Stimulated activated CD8-positive, alpha-beta memory T cell treated with anti-CD3 and anti-CD28 coated beads, Interleukin-7, amount 100 ng/mL, for 4 hours (primary cell): ENCODE measurements at regions not wholly inside any gene's neighbourhood (a gene's known extent, or its start where the extent isn't known, plus 50 kb on each side); places are given as distances from the start of the nearest gene placed in this dataset.

ENCODE experiments used
- DNase-seq, 2 donors: peaks; one replicate each; pipeline ENCODE4 v3.0.0-alpha.2; 2020; ENCODE audit warnings: low read depth in 2 of 2

- DNase-seq, result no peak
Observed at GRCh38 chr14:38901791-38902190, 201.2 kb downstream of the SEC23A start.

DNA sequence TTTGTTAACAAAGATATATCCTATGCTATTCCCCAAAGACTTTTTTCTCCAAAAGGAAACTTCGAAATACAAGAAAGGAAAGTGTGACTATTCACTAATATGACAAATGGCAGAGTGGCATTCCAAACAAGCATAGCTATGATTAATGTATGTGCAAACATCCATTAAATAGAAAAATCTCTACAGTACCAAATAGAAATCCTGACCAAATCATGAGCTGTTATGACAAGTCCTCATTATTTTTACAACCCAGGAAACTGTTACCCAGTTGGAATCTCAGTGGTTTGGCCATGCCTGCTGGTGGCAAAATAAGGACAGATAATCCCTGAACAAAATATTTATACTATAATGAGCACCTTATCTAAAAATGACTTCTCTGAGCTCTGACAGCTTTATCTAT is 202.1 kb downstream of the SEC23A start:
- DNase-seq, result no peak

- DNase-seq, result no peak
Observed at GRCh38 chr14:38887696-38888095, 215.3 kb downstream of the SEC23A start.

DNA sequence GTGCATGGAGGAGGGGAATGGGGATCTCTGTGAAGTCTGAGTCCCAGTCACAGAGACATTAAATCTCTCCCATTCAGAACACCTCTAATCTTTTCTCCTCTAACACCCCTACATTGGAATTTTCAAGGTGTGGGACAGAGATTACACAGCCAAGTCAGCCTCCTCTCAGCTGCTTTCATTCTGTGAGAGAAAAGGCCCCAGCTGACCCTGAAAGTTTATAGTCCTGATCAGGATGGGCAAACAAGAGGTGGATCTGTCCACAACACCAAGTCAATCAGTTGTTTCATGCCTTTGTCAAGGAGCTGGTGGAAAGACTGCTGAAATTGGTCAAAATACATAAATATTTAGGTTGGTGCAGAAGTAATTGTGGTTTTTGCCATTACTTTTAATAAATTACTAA is 218.9 kb downstream of the SEC23A start:
- no peak for DNase-seq

- no peak for DNase-seq
Observed at GRCh38 chr14:38883127-38883526, 219.9 kb downstream of the SEC23A start.

- DNase-seq, result no peak
Observed at GRCh38 chr14:38882533-38882932, 220.5 kb downstream of the SEC23A start.

DNA sequence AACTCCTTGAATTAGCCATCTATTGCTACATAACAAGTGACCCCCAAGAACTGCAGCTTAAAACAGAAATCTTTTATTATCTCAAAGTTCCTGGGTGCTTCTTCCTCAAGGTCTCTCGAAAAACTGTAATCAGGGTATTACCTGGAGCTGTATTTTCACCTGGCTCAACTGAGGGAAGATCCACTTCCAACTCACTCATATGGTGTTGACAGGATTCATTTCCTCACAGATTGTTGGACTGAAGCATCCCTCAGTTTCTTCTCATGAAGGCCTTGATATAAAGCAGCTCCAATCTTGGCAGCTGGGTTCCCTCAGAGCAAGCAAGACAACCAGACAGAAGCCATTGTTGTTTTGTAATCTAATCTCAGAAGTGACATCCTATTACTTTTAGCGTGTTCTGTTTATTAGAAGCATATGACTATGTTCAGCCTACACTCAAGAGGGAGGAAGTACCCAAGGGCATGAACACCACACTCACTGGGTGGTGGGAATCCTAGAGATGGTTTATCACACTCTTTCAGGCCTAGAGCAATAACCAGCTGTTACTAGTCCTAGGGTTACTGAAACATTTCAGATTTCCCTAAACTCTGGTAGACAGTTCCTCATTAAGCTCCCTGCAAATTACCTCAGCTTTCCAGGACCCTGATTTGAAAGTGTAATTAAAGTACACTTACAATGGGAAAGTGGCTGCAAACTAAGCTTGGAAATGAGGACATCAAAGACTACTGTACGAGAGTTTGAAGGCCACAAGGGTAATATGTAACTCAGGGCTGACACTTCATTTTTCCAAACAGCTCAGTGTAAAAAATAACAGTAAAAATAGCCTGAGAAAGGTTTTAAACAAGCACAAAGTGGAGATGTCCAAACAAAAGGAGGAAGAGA is 222.2 kb downstream of the SEC23A start:
- no peak for DNase-seq

DNA sequence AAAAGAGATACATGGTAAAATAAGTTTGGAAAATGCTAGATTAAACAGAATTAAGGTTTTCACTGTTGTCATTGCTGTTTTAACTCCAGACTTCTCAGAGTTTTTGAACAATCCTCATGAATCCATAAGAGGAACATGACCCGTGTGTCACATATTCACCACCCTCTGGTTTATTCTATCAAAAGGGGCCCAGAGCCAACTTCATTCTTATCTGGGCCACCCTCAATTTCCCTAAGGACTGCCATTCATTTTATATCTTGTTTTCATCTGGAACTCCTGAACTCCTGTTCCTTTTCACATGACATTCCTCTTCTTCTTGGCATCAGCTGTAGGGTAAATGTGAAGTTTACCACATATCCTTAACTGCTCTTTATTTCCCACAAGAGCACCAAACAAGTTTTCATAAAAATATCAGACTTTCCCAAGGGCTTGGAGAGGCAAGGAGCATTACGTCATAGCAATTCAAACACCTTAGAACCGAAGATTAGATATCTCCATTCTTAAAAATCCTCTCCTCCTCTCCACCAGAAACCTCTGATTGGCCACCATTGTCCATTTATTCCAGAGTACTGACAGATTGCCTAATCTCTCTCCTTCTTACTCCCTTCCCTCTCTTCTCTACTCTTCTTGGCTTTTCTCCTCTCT is 225.2 kb downstream of the SEC23A start:
- no peak for DNase-seq

DNA sequence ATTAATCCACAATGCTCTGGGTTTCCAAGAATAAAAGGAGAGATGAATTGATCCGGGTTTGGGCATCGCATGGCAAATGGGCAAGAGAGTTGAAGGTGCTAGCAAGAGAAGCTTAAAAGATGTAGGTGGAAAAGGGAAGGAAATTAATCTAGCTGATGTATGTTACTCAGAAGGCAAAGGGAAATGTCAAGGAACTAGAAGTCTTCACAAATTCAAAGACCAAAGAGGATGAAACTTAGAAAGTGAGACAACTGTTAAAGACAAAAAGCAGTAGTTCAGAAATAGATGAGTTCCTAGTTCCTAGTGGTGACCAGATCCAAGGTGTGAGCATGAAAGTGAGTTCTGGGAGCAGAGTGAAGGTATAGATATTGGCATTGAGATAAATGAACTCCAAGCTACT is 228.3 kb downstream of the SEC23A start:
- no peak for DNase-seq

GRCh38 chr14:38873941-38874612 is 229.0 kb downstream of the SEC23A start:
- DNase-seq, result no peak

DNA sequence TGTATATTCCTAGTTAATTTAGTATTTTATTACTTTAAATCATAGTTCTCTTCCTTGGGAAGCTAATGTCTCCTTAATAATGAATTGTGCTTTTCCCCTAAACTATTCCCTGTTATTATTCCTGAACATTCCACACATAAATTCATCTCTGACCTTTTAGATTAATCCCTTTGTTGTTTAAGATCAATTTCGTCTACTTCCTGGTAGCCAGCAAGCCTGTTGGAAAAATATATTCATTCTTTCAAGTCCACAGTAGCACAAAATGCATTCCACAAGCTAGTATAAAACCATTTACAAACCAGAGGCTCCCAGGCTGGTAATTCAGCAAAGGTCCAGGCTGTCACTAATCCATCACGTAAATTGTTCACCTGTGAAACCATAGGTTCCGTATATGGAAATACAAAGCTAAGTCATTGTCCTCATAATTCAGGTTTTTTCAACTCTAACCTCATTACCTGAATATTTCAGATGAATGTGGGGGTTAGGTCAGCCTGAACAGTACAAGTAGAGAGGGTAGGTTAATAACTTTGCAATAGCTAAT is 232.7 kb downstream of the SEC23A start:
- no peak for DNase-seq

GRCh38 chr14:38868399-38869290 is 234.4 kb downstream of the SEC23A start:
- no peak for DNase-seq

- DNase-seq, result peak in 1 of 2 donors; percentile 12
Observed at GRCh38 chr14:38867561-38868150, 235.4 kb downstream of the SEC23A start.

DNA sequence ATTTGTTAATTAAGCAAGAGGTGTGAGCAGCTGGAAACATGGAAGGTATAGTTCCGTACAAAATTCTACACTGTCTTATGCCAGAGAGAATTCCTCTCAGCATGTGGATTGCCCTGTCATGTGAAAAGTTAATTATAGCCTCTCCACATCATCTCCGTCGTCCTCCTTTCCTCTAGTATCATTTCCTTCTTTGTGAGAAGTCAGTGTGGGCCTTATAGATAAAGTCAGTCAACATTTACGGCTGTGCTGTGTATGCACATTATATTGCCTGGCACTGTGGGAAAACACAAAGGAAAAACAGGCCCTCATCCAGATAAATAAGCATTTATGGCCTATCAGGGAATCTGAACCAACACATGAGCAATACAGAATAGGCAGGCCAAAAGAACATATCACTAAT is 236.6 kb downstream of the SEC23A start:
- DNase-seq, result no peak

DNA sequence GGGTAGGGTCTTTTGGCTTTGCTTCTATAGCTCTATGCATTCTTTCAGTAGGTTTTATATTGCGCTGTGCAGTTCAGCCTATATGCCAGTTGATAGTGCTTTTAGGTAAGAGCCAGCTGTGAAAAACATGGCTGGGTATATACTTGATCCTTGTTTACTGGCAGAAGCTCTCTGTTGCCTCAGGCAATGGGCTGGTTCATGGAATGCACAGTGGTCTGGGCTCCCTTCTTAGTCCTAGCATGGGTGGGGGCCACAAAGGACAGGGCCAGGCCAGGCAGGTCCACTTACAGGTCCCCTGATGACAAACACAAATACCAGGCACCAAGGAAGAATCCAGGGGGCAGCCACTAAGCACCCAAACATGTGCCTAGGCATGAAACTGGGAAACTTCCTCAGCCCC is 240.7 kb downstream of the SEC23A start:
- no peak for DNase-seq

DNA sequence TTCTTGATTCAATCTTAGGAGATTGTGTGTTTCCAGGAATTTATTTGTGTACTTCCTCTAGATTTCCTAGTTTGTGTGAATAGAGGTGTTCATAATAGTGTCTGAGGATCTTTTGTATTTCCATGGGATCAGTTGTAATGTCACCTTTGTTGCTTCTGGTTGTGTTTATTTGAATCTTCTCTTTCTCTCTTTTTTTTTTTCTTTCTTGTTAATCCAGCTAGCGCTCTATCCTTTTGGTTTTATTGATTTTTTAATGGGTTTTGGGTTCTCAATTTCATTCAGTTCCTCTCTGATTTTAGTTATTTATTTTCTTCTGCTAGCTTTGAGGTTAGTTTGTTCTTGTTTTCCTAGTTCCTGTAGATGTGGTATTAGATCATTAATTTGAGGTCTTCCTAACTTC is 242.5 kb downstream of the SEC23A start:
- no peak for DNase-seq

GRCh38 chr14:38856798-38857197 is 246.2 kb downstream of the SEC23A start:
- DNase-seq, result no peak

DNA sequence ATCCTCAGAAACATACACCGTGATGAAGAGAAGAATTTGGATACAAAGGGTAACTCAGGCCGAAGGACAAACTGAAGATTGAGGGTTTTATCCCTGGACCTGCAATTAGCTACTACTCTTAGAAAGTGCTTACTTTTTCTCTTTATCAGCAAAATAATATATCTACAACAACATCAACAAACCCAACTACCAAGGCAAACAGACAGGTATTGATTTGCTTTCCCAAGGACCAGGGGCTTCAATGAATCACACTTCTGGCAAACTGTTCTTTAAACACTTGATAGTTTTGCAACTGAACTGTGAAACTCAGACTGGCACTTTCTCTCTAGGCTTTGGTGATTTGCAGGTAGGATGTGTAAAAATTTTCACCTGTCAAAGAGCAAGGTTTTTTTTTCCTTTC is 247.5 kb downstream of the SEC23A start:
- DNase-seq, result no peak

- no peak for DNase-seq
Observed at GRCh38 chr14:38851111-38851510, 251.9 kb downstream of the SEC23A start.

DNA sequence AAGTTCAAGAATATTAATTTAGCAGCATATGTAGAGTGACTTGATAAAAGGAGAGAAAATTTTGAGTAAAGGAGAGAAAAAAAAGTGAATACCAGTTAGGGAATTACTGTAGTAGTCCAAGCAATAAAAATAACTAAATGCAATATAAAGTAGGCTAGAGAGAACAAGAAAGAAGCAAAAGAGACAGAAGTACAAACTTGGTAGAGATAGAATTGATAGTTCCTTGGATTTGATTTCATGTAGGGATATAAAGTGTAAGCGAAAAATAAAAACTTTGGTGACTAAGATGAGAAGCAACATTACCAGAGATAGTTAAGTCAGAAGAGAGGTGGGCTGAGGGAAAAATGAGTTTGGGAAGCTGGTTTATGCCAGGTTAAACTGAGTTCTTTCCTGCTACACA is 252.4 kb downstream of the SEC23A start:
- no peak for DNase-seq
